ENCODE measurements at regions not wholly inside any gene's neighbourhood (a gene's known extent, or its start where the extent isn't known, plus 50 kb on each side); places are given as distances from the start of the nearest gene placed in this dataset.

GRCh38 chr9:12141422-12141821 lies 551.8 kb upstream of the TYRP1 start:
- no peak for TF ChIP-seq CTCF (IDR thresholded peaks at IDR 0.05; ENCODE audit: insufficient read depth, low read length, missing control alignments)
- DNase-seq (ENCODE audit: low read depth, low spot score): no peak
- ChIA-PET CTCF (no interaction called here), POLR2A (no interaction called here)
- no peak overlapping the region for H3K4me3 ChIP-seq (ENCODE audit: low read depth, low read length)

- H3K4me3 ChIP-seq (ENCODE audit: low read depth, low read length): no peak overlapping the region
- TF ChIP-seq CTCF (IDR thresholded peaks at IDR 0.05; ENCODE audit: insufficient read depth, low read length, missing control alignments): no peak
- DNase-seq (ENCODE audit: low read depth, low spot score): no peak
- CTCF ChIA-PET: no interaction called here
- POLR2A ChIA-PET: no interaction called here
These were observed 537.6 kb upstream of the TYRP1 start for GRCh38 chr9:12155401-12156134.

GRCh38 chr9:12162181-12162815 lies 530.9 kb upstream of the TYRP1 start:
- POLR2A ChIA-PET: no interaction called here
- TF ChIP-seq CTCF (IDR thresholded peaks at IDR 0.05; ENCODE audit: insufficient read depth, low read length, missing control alignments): no peak
- CTCF ChIA-PET: no interaction called here
- no peak overlapping the region for H3K4me3 ChIP-seq (ENCODE audit: low read depth, low read length)
- no peak for DNase-seq (ENCODE audit: low read depth, low spot score)

- CTCF ChIA-PET: no interaction called here
- POLR2A ChIA-PET: no interaction called here
- no peak for TF ChIP-seq CTCF (IDR thresholded peaks at IDR 0.05; ENCODE audit: insufficient read depth, low read length, missing control alignments)
These were observed 529.3 kb upstream of the TYRP1 start for GRCh38 chr9:12163723-12164458.

GRCh38 chr9:12166518-12166917 lies 526.7 kb upstream of the TYRP1 start:
- no peak for TF ChIP-seq CTCF (IDR thresholded peaks at IDR 0.05; ENCODE audit: insufficient read depth, low read length, missing control alignments)
- ChIA-PET POLR2A (no interaction called here), CTCF (no interaction called here)
- no peak overlapping the region for H3K4me3 ChIP-seq (ENCODE audit: low read depth, low read length)
- DNase-seq (ENCODE audit: low read depth, low spot score): no peak

More at GRCh38 chr9:12163723-12164458, 529.3 kb upstream of the TYRP1 start:
- no peak overlapping the region for H3K4me3 ChIP-seq (ENCODE audit: low read depth, low read length)
- no peak for DNase-seq (ENCODE audit: low read depth, low spot score)

GRCh38 chr9:12170456-12170855 lies 522.7 kb upstream of the TYRP1 start:
- ChIA-PET POLR2A (no interaction called here), CTCF (no interaction called here)
- no peak for TF ChIP-seq CTCF (IDR thresholded peaks at IDR 0.05; ENCODE audit: insufficient read depth, low read length, missing control alignments)
- no peak for DNase-seq (ENCODE audit: low read depth, low spot score)
- no peak overlapping the region for H3K4me3 ChIP-seq (ENCODE audit: low read depth, low read length)

Measured in AG04449 (cell line).